ENCODE measurements at regions not wholly inside any gene's neighbourhood (a gene's known extent, or its start where the extent isn't known, plus 50 kb on each side); places are given as distances from the start of the nearest gene placed in this dataset.
A peak's percentile ranks its signal among the peaks of the same experiment; 100 is the strongest.
"Not testable (repeated sequence)": the region's sequence is repeated elsewhere in the genome, so short reads cannot be mapped to it uniquely, and the experiment has no call there.

DNA sequence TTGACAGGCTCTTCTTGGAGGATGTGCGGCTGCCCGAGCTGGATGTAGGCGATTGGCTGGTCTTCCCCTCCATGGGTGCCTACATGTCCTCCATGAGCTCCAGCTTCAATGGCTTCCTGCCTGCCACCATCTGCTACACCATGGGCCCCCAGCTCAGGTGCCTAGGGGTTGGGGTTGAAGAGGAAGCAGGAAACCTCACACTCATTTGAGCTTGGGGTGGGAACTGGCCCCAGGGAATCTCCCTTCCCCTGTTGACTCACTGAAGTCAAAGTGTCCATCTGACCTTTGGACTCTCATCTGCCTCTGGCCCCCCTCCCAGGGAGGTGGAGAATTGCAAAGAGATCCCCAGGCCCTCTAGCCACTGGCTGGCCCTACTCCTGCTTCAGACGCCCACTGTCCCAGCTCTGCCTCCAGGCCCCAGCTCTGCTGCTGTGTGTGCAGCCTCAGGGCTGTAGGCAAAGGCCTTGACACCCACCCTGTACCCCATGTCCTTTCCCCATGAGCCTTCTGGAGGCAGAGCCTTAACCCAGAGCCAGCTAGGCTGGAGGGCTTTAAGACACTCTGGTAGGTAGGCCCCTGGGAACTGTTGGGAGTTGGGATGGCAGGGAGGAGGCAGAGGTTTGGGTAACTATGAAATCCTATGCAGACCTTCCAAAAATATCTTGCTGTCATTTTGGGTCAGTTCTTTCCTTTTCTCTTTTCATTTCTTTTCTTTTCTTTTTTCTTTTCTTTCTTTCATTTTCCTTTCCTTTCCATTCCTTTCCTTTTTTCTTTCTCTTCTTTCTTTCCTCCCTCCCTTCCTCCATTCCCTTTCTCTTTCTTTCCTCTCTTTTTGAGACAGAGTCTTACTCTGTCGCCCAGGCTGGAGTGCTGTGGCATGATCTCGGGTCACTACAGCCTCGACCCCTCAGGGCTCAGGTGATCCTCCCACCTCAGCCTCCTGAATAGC is 66.9 kb upstream of the TINAGL1 start:
- peak overlapping the region; percentile 60 for H3K4me3 ChIP-seq (ENCODE audit: low read length)
- DNase-seq (ENCODE audit: low read depth, low spot score): peak; percentile 76

DNA sequence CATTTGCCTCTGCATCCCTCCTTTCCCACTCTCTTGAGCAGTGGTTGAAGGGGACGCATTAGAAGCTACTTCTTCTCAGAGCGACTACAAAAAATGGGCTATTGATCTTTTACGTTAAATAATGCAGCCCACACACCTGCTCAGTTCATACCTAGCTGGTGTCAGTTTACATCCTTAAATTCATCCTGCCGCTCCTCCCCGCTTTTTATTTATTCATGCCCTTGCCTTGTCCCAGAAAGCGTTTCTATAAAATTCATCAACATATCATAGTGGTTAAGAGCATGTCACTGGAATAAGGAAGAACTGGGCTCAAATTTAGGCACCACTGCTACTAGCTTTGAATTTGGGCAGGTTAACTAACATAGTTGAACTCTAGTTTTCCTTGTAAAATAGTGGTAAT is 66.0 kb upstream of the TINAGL1 start:
- no peak for DNase-seq (ENCODE audit: low read depth, low spot score)
- H3K4me3 ChIP-seq (ENCODE audit: low read length): no peak overlapping the region

DNA sequence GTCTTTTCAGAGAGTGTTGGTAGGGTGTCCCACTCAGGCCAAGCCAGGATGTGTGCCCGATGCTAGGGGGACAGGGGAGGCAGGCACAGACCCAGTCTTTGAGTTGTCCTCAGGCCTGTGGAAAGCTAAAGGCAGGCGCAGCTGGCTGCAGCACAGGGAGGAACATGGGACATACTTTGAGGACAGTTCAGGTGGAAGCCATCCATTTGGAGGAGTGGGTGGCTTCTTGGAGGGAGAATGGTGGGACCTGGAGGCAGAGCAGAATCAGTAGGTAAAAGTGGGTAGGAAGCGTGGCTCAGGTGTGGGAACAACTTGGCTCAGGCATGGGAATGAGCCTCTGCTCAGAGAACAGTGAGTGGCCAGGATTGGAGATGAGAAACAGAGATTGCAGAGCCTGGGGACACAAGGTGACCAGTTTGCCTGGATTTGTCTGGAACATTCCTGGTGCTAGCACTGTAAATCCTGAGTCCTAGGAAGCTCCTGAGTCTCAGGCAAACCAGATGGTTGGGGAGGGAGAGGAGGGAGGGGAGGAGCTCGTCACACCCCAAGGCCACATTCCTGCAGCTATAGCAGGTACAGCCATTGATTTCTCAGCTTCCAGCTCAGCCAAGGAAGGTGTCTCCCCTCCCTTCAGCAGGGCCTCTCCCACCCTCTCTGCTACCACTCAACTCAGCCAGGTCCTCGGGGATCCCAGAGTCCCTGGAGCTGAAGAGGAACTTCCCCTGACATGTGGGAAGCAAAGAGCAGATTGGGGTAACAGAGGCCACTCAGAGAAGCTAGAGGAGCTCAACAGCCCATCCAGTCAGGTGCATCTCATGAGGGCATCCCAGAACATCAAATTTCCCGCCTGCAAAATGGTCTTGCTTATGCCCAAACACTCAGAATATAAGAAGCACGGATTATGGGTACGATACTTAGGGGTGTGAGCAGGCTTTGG is 65.2 kb upstream of the TINAGL1 start:
- H3K4me3 ChIP-seq (ENCODE audit: low read length): no peak overlapping the region

DNA sequence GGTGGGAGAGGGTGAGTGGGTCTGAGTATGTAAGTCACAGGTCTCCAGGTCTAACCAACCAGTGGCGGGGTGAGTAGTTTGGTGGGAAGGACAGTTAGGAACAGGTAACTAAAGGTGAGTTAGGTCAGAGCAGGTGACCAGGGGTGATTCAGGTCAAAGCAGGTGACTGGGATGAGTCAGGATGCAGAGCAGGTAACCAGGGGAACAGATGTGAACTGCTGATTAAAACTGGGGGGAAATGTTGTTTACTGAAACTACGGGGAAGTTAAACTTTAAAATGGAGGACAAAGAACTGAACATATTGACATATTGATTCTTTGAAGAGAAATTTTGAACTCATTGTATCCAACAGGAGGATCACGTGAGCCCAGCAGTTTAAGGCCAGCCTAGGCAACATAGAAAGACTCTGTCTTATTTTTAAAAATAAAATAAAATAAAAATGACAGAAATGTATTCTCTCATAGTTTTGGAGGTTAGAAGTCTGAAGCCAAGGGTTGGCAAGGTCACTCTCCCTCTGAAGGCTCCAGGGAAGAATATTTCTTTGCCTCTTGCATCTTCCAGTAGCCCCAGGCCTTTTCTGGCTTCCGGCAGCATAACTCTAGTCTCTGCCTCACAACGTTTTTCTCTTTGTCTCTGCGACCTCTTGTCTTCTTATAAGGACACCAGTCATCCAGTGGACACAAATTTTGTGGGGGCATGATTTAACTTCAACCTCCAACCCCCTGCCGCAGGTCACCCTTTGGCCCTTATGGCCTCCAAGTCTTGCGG is 64.3 kb upstream of the TINAGL1 start:
- DNase-seq (ENCODE audit: low read depth, low spot score): no peak
- no peak overlapping the region for H3K4me3 ChIP-seq (ENCODE audit: low read length)

More for the DNA sequence above, 65.2 kb upstream of the TINAGL1 start:
- no peak for DNase-seq (ENCODE audit: low read depth, low spot score)

DNA sequence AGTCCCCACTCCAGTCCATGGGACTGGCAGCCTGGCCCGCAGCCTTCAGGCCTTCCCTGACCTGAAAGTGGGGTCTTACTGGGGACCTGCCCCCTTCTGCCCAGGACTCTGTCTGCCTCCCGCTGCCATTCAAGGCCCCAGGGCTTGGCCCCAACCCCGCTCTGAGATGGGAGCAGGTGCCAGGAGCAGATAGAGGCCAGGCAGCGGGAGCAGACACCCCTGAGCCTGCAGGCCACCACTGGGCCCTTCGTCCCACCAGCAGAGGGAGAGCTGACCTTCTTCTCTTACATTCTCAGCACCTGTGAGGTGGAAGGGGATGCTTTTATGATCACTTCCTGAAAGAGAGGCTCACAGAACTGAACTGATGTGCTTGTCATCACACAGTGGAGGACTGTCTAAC is 62.2 kb upstream of the TINAGL1 start:
- no peak for DNase-seq (ENCODE audit: low read depth, low spot score)
- no peak overlapping the region for H3K4me3 ChIP-seq (ENCODE audit: low read length)

DNA sequence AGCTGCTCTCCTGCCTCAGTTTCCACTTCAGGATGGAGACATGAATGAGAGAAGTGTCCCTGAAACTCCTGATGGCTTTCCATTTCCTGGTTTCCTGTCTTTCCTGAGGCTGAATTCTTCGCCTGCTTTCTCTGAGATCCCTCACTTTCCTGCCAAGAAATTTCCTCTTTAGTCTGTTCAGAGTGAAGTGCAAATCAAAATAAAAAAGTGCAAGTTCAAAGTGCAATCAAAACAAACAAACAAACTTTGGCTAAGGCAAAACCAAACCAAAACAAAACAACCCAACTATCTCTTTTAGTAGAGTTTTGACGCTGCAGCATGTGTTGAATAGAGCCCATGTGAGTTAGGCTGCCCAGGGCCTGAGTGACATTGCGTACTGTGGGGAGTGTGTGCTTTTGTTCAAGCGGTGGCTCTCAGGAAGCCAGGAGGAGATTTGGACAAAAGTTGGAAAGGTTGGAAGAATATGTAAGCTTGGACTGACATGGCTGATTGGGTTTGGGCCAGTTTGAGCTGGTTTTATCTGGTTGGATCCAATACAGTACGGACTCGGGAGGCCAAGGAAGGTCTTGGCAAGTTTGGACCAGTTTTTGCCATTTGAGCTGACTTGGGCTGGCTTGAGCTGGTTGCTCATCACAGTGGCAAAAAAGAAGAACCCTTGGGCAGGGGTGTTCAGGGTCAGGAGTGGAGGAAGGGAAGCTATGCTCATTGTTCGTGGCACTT is 61.1 kb upstream of the TINAGL1 start:
- no peak overlapping the region for H3K4me3 ChIP-seq (ENCODE audit: low read length)
- no peak for DNase-seq (ENCODE audit: low read depth, low spot score)

DNA sequence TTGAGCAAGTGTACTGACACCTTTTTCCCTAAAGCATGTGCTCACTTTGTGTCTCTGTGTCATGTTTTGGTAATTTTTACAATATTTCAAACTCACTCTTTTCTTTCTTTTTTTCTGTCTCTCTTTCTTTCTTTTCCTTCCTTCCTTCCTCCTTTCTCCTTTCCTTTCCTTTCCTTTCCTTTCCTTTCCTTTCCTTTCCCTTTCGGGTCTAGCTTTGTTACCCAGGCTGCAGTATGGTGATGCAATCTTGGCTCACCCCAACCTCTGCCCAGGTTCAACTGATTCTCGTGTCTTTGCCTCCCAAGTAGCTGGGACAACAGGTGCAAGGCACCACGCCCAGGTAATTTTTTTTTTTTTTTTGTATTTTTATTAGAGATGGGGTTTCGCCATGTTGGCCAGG is 60.4 kb upstream of the TINAGL1 start:
- no peak overlapping the region for H3K4me3 ChIP-seq (ENCODE audit: low read length)
- DNase-seq (ENCODE audit: low read depth, low spot score): no peak

DNA sequence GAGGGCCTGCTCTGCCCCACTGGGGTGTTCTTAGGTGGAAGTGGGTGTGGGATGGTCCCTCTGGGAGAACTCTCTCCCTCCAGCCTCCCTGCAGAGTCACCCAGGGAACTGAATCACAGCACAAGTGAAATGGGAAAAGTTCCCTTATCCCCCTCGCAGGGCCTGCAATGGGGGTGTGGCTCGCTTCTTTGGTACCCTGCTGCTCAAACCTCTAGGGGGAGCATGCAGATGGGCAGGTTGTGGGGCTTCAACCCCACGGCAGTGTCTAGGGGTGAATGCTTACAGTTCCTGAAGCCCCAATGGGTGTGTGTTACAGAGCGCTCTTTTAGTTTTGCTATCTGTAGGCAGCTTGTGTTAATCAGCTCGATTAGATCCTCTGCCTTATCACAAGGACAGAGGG is 59.0 kb upstream of the TINAGL1 start:
- no peak for DNase-seq (ENCODE audit: low read depth, low spot score)
- no peak overlapping the region for H3K4me3 ChIP-seq (ENCODE audit: low read length)

DNA sequence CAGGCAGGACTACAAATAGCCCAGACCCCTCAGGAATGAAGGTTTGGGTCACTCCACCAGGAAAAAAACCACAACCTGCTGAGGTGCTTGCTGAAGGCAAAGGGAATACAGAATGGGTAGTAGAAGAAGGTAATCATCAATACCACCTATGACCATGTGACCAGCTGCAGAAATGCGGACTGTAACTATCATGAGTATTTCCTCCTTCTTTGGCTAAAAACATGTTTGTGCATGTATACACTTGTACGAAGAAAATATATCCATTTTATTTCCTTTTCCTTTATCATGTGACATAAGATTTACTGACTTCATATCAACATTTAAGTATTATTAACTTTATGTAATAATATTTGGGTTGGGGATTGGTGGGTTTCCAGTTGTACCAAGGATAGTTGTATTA is 58.3 kb upstream of the TINAGL1 start:
- not testable (repeated sequence) for H3K4me3 ChIP-seq (ENCODE audit: low read length); DNase-seq (ENCODE audit: low read depth, low spot score)

DNA sequence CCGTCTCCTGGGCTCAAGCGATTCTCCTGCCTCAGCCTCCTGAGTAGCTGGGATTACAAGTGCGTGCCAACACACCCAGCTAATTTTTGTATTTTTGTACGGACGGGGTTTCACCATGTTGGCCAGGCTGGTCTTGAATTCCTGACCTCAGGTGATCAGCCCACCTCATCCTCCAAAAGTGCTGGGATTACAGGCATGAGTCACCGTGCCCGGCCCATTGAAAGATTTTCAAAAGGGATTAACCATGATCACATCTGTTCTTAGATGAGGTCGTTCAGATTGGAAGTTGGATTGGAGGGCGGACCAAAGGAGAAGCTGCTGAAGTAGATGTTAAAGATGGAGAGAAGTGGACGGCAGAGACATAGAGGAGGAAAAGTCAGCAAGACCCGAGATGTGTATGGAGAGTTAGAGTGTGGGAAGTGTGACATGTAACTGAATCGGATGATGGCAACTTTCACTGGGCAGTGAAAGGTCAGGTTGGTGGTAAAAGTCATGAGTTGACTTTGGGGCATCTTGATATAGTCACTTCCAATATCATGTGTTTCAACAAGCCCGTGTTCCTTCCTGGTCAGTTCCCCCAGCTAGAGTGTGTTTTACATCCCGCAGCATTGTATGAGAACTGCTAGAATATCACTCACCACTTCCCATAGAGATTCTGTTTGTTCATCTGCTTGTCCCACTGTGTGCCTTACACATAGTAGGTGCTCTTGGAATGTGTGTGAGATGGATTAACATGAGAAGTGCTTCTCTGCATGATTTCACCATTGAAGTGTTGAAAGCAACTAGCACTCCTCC is 54.4 kb upstream of the TINAGL1 start:
- DNase-seq (ENCODE audit: low read depth, low spot score): no peak
- H3K4me3 ChIP-seq (ENCODE audit: low read length): no peak overlapping the region

DNA sequence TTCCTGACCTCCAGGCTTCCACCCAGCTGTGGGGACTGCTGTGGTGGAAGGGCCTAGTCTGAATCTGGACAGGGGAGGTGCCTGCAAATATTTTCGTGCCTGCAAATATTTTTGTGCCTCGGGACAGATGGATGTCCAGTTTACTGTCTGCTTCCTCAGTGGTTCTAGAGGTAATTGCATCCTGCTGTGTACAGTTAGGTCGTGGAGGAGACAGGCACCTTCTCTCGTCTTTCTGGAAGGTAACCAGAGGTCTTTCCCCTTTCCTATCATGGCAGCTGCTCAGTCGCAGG is 53.8 kb upstream of the TINAGL1 start:
- no peak overlapping the region for H3K4me3 ChIP-seq (ENCODE audit: low read length)
- DNase-seq (ENCODE audit: low read depth, low spot score): no peak

DNA sequence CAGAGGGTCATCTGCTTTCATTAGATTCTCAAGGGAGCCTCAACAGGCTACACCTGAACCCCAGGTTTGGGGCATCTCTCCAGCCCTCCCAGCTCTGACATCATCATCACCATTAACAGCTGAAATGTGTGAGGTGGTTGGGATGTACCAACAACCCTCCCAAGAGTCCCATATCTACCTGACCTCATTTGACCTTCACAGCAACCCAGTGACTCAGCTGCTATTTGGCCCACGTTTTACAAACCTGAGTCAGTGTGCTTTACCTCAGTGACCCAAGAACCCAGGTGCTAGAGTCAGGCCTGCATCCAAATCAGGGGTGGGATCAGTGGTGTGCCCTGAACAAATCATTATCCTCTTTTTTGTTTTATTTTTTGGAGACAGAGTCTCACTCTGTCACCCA is 53.3 kb upstream of the TINAGL1 start:
- no peak for DNase-seq (ENCODE audit: low read depth, low spot score)
- no peak overlapping the region for H3K4me3 ChIP-seq (ENCODE audit: low read length)

DNA sequence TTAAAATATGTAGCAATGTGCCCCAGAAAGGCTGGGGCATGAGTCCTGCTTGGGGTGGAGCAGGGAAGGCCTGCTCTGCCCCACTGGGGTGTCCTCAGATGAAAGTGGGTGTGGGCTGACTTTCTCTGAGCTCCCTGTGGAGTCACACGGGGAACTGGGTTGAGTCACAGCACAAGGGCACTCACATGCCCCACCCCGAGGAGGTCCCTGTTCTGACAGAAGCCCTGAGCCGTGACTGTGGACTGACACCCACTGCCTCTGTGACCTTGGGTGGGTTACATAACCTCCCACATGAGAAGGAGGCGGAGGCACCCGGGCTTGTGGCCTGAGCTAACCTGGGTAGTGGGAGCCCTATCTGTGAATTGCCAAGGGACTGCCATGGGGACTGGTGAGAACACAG is 52.5 kb upstream of the TINAGL1 start:
- H3K4me3 ChIP-seq (ENCODE audit: low read length): no peak overlapping the region
- DNase-seq (ENCODE audit: low read depth, low spot score): no peak

DNA sequence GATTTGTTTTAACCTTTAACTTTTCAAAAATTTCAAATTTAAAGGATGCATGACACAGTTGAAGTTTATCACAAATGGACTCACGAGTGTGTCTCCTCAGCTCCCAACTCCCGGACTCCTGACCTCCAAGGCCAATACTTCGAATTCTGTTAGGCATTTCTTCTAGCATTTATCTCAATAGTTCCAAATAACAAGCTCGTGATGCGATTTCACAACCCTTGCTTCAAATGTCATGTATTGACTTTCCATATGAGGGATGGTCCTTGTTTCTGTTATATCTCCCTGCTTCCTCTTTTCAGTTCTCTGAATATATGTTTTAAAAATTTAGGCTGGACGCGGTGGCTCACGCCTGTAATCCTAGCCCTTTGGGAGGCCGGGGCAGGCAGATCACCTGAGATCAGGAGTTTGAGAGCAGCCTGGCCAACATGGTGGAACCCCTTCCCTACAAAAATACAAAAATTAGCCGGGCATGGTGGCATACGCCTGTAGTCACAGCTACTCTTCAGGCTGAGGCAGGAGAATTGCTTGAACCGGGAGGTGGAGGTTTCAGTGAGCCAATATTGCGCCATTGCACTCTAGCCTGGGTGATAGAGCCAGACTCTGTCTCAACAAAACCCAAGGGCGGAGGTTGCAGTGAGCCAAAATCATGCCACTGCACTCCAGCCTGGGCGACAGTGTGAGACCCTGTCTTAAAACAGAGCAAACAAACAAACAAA is 52.0 kb upstream of the TINAGL1 start:
- DNase-seq (ENCODE audit: low read depth, low spot score): no peak
- no peak overlapping the region for H3K4me3 ChIP-seq (ENCODE audit: low read length)
